GM21529 (cell line): ENCODE measurements at regions not wholly inside any gene's neighbourhood (a gene's known extent, or its start where the extent isn't known, plus 50 kb on each side); places are given as distances from the start of the nearest gene placed in this dataset.
"Not testable (repeated sequence)": the region's sequence is repeated elsewhere in the genome, so short reads cannot be mapped to it uniquely, and the experiment has no call there.

Source experiments
- ATAC-seq: cut with Tn5 transposase; IDR thresholded peaks from one replicate; pipeline ENCODE4 v1.9.1; 2021; ENCODE audit not compliant: unreplicated experiment

DNA sequence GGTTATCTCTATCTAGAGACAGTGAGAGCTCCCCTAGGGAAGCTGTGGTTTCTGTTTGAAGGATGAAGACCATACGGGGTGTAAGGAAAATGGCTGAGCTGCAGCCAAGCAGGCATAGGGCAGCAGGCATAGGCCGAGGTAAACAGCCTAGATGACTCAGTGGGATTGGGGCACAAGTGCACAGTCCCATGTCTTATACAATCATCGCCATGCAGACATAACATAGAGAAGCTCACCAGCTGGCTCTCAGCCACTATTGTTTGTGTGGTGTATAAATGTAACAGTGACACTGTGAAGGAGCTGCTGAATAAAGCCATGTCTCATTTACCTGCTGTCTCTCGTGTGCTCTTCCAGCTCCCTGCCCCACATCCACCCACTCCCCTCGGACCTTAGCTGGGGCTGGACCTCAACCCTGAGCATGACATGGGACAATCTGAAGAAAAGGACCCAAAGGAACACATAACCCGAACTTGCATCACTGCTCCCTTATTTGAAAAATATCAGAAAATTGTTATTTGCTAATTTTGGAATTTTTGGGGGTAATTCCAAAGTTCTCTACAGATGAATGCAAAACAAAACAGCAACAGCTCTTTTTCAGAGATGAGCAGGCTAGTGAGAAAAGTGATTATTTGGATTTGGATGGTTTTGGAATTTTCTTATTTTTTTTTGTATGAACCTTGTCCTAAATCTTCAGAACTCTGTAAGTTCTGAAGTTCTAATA lies 582.7 kb downstream of the REEP3 start:
- ATAC-seq = no peak

DNA sequence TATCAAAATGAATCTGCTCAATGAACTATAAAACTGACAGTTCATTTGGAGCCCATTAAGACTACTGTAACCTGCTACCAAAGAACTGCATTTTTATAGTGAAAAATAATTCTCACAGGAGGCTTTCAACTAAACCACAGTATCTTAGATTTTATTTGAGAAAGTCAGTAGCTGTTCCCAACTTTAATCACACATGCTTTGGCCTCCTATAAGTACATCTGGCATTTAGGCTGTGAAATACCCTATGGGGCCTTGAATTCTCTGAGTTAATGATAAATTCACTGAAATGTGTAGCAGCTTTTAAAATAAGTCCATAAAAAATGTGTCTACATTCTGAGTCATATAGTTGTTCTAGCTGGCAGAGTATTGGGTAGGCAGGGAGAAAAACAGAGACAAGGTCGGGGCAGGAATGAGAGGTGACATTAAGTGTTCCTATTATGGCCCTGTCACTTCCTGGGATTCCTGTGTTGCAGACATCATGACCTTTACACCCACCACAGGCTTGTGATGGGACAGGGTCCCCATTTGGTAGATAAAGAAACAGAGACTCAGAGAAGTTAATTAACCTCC lies 588.8 kb downstream of the REEP3 start:
- no peak for ATAC-seq

DNA sequence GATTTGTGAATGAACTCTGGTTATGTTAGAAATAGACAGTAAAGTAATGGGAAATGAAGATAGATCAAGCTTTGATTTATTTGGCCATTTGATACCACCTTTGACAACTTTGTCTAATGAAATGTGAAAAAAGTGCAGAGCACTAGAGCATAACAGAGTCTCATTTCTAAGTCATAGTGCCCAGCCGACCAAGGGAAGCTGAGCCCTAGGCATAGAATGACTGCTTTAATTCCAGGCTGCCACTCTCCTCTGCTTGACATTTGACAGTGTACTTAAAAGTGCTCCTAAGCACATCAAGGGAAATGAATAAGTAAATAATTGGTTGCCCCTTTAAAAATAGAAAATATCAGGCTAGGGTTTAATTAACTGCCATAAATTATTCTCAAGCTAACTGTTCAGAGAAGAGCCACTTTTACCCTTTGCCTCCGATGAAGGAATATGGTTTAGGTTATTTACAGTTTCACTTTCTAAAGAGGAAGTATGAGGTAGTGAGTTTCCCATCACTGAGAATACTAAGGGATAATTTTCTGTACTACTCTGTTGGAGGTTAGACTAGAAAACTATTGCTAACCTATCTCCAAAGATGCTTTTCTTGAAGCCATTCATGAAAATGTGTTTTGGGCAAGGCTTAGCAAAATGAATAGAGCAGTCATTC lies 591.6 kb downstream of the REEP3 start:
- ATAC-seq = no peak

DNA sequence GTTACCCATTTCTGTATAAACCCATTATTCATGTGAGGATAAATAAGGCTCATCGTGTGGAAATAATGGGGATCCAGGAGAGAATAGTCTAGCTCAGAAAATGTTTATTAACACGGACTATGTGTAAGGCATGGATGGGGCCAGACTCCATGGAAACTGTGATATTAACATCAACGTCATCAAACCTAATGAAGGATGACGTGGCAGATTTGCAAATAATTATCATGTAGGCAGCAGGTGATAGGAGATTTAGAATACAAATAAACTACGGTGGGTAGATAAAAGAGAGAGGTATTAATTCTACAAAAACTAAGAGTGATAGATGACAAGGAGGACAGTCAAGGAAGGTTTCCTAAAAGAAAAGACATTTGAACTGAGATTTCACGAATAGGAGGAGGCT lies 592.2 kb downstream of the REEP3 start:
- no peak for ATAC-seq

DNA sequence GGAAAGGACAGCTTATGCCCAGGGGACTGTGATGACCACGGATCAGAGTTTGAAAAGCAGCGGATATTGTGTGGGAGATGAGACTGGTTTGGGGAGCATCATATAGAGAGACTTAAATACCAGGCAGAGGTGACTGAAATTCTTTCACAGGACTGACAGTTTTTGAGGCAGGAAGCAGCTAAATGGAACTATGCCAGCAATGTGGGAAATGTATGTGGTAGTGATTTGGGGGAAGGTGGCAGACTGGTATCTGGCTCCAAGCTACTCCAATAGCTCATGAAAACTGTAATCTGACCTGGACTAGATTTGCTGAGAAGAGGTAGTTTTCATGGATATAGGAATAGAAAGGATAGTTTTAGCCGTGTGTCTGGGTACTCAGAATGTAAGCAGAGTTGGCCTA lies 592.6 kb downstream of the REEP3 start:
- ATAC-seq = no peak

DNA sequence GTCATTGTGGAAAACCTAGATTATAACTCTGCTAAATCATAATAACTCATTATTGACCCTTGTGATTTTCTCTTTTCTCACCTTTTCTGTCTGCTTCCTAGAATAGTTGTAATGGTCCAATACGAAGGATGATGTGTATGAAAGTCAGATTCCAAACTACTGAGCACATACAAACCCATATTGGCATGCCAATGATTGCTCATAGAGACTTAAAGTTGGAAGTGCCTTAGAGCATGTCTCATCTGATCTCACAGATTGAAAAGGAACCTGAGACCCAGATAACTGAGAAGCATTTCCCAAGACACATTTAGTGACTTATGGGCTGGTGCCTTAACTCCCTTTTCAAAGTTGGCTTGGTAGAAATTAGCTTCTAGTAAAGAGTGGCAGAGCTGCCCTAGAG lies 594.3 kb downstream of the REEP3 start:
- no peak for ATAC-seq

GRCh38 chr10:64115908-64116643 lies 594.9 kb downstream of the REEP3 start:
- no peak for ATAC-seq

- no peak for ATAC-seq
These were observed 595.5 kb downstream of the REEP3 start for GRCh38 chr10:64116707-64117106.

- ATAC-seq = no peak
These were observed 597.5 kb downstream of the REEP3 start for GRCh38 chr10:64118736-64119135.

- not testable (repeated sequence) for ATAC-seq
These were observed 599.2 kb downstream of the REEP3 start for GRCh38 chr10:64120301-64120980.

GRCh38 chr10:64130152-64130551 lies 609.0 kb downstream of the REEP3 start:
- no peak for ATAC-seq

DNA sequence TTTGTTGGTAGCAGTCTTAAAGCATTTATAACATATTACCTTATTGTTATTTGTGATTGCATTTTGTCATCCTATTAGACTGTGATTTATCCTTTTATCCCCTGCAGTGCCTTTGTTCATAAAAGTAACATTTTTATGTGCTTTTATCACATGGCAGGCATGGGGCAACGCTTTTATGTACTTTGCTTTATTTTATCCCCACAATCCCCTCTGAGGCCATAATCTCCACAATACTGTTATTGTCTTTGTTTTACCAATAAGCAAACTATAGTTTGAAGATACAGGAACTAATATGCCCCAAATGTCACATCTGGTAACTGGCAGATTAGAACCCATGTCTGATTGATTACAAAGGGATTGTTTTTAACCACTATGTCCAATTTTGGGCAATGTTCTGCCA lies 613.5 kb downstream of the REEP3 start:
- ATAC-seq = no peak

GRCh38 chr10:64142395-64142794 lies 621.2 kb downstream of the REEP3 start:
- peak; percentile 61 for ATAC-seq

- no peak for ATAC-seq
These were observed 627.4 kb downstream of the REEP3 start for GRCh38 chr10:64148607-64149006.

DNA sequence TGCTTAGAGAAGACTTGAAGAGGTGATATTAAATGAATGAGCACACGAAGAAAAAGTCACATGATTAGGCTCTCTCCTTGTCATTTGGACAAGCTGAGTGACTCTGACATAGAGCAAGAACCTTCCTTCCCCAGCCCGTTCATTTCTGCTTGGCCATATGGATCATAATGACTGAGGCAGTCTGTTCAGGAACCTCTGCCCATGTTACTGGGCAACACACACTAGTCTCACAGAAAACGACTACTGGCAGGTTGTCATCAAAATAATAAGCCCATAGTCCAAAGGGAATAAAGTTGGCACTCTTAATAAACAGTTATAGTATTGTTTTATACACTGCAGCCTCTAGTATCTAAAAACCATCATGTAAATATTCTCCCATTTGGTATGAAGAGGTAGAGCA lies 635.0 kb downstream of the REEP3 start:
- no peak for ATAC-seq

GRCh38 chr10:64158551-64158950 lies 637.4 kb downstream of the REEP3 start:
- no peak for ATAC-seq

DNA sequence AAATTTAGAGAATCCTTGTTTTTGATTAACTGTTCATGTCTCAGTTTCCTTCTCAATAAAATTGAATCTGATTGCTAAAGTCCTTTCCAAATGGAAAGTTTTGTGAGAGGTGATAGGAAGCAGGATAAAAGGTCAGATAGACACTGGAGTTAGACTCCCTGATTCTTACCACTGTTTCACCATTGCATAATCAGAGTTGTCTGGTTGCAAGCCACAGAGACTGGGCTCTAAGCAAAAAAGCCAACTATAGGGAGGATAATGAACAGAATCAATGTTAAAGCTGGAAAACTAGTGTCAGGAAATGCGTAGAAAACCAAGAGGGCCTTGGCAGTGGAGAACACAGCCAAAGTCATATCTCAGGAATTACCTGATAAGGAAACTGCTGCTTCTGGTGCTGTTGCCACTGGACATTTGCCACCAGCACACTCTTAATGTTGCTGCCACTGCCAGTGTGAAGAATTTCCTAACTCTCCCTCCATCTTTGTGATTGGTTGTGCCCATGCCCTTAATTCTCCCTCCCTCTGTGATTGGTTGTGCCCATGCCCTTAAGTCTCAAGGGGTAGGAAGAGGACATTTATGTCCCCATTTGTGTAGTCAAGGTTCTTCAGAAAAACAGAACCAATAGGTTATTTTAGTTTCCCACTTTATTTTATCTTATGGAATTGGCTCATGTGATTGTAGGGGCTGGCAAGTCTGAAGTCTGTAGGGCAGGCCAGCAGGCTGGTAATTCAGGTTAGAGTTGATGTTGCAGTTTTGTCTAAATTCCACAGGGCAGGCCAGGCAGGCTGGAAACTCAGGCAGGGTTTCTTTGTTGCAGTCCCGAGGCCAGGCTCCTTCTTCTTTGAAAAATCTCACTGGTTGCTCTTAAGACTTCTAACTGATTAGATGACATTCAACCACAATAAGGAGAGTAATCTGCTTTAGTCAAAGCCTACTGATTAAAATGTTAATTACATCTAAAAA lies 639.0 kb downstream of the REEP3 start:
- ATAC-seq = no peak

DNA sequence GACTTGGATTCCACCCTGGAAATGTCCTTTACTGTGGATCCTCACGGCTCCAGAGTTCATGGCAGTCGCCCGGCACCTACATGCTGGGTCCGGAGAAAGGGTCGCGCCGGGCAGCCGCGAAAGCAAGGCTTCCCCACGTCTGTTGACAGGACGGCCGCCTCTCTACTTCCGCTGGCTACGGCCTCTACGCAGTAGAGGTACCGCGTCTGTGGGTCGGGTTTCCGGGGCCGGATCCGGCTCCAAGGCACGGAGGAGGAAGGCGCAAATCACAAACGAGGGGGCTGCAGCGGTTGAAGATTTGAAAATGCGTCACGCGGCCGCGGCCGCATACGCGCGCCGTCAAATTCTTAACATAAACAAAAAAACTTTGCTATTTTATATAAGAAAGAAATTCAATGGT lies 649.6 kb downstream of the REEP3 start:
- no peak for ATAC-seq

DNA sequence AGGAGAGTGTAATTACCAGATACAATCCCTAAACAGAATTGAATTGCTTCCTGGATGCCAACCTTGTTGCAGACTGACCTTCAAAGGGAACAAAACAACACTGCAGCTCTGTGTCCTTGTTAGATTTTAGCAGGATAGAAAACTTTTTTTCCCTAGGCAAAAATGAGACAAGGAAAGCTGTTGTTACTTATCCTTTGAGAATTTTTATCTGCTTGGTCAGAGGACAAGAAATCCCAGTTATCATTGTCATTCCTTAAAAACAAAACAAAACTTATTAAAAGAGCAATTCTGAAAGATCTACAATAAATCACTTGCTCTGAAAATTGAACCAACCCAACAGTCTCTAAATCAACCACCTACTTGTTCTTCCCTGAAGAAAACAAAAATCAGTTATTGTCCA lies 652.6 kb downstream of the REEP3 start:
- no peak for ATAC-seq

DNA sequence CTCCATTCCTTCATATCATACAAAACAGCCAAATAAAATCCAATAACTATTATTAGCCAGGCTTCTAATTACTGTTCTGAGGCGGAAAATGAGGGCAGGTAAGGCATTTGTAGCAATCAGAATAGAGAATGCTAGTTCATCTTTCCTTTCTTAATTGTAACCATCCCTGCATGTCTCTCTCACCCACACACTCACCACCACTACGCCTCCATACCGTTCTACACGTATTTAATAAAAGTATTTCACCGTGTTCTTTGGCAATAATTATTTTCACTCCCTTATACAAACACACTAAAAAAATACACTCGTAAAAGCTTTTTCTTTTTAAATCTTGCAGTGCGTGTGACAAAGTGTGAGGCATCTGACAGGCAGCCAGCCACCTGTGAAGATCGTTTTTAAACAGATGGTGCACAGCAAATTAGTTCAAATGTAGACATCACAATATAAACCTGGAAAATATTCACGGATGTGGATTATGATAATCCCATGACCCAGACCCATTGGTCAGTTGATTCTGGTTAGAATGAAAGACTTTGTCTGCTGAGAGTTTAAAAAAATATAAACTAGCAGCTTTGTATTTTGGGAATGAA lies 653.6 kb downstream of the REEP3 start:
- no peak for ATAC-seq
